ENCODE measurements at regions not wholly inside any gene's neighbourhood (a gene's known extent, or its start where the extent isn't known, plus 50 kb on each side); places are given as distances from the start of the nearest gene placed in this dataset.

DNA sequence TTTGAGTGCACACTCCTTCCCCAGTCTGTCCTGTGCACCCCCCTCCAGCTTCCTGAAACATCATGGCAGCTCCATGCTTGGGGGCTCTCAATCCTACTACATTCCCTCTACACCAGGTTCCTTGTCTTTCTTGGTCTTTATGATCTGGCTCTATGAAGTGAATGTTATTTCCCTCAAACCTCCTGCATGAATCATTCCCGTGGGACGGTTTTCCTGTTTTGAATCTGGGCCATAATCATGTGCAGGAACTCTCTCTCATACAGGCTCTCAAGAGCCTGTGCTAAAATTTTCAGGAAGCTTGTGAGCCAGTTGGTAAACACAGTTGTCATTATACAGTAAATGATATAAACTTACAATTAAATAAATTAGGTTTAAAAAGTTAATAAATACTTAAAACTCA lies 89.8 kb upstream of the KCNE2 start:
- Histone ChIP-seq H3K4me3 (no peak overlapping the region), H3K4me1 (no peaks in the 10 kb centered on the region), H3K27me3 (no peaks in the 10 kb centered on the region), H3K9me3 (no peaks in the 10 kb centered on the region), H3K36me3 (ENCODE audit: low read depth, missing control alignments) (no peaks in the 10 kb centered on the region), H3K27ac (no peak overlapping the region)
- no peak for TF ChIP-seq POLR2A (IDR thresholded peaks at IDR 0.05)
- TF ChIP-seq, protein P1, sequence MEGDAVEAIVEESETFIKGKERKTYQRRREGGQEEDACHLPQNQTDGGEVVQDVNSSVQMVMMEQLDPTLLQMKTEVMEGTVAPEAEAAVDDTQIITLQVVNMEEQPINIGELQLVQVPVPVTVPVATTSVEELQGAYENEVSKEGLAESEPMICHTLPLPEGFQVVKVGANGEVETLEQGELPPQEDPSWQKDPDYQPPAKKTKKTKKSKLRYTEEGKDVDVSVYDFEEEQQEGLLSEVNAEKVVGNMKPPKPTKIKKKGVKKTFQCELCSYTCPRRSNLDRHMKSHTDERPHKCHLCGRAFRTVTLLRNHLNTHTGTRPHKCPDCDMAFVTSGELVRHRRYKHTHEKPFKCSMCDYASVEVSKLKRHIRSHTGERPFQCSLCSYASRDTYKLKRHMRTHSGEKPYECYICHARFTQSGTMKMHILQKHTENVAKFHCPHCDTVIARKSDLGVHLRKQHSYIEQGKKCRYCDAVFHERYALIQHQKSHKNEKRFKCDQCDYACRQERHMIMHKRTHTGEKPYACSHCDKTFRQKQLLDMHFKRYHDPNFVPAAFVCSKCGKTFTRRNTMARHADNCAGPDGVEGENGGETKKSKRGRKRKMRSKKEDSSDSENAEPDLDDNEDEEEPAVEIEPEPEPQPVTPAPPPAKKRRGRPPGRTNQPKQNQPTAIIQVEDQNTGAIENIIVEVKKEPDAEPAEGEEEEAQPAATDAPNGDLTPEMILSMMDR (IDR thresholded peaks at IDR 0.05), result no peak
- WGBS, 2 donors, result 47 to 72% methylated on average over 2 of the region's 2 CpGs
- no peak for DNase-seq
- intact Hi-C loops (cut with DNase I; ENCODE audit: low total_unique reads), result no loop called here

- Histone ChIP-seq H3K27me3 (no peaks in the 10 kb centered on the region), H3K27ac (no peak overlapping the region), H3K36me3 (ENCODE audit: low read depth, missing control alignments) (no peaks in the 10 kb centered on the region), H3K4me3 (no peak overlapping the region), H3K9me3 (no peaks in the 10 kb centered on the region), H3K4me1 (no peaks in the 10 kb centered on the region)
- intact Hi-C loops (cut with DNase I; ENCODE audit: low total_unique reads), result no loop called here
- no peak for DNase-seq
- TF ChIP-seq POLR2A (IDR thresholded peaks at IDR 0.05), result no peak
- TF ChIP-seq, protein P1 (IDR thresholded peaks at IDR 0.05), result no peak
- WGBS, 2 donors, result 76 to 94% methylated on average over 5 of the region's 5 CpGs
Observed at GRCh38 chr21:34276711-34277425, 86.9 kb upstream of the KCNE2 start.

- H3K36me3 ChIP-seq (ENCODE audit: low read depth, missing control alignments), result no peaks in the 10 kb centered on the region
- H3K4me1 ChIP-seq, result no peaks in the 10 kb centered on the region
- H3K9me3 ChIP-seq, result no peaks in the 10 kb centered on the region
- H3K4me3 ChIP-seq, result no peak overlapping the region
- no peak for TF ChIP-seq POLR2A (IDR thresholded peaks at IDR 0.05)
- TF ChIP-seq, protein P1 (IDR thresholded peaks at IDR 0.05), result no peak
- DNase-seq, result no peak
- H3K27me3 ChIP-seq, result no peaks in the 10 kb centered on the region
- WGBS, 2 donors, result 88 to 93% methylated on average over 3 of the region's 3 CpGs
- no peak overlapping the region for H3K27ac ChIP-seq
- intact Hi-C loops (cut with DNase I; ENCODE audit: low total_unique reads), result no loop called here
Observed at GRCh38 chr21:34278451-34278850, 85.4 kb upstream of the KCNE2 start.

DNA sequence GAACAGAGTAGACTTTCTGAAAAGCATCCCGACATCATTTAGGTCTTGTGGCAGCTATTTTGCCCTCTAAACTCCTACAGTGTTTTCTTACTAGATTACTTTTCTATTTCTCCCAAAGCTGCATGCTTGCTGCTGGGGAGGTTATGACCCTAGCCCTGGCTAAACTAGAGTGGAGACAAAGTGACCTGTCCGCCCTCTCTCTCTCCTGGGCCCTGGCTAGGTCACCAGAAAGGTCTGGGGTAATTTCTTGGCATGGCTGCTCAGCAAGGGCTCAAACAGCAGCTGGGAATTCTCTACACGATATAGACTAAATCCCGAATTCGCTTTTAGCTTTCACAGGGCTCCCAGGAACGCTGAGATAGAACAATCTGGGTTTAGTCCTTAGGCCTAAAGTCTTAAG lies 84.5 kb upstream of the KCNE2 start:
- Histone ChIP-seq H3K27ac (no peak overlapping the region), H3K36me3 (ENCODE audit: low read depth, missing control alignments) (no peaks in the 10 kb centered on the region), H3K4me1 (no peaks in the 10 kb centered on the region), H3K9me3 (no peaks in the 10 kb centered on the region), H3K4me3 (no peak overlapping the region), H3K27me3 (no peaks in the 10 kb centered on the region)
- 86 to 87% methylated on average over 6 of the region's 6 CpGs for WGBS, 2 donors
- DNase-seq, result no peak
- TF ChIP-seq, protein P1 (IDR thresholded peaks at IDR 0.05), result no peak
- no peak for TF ChIP-seq POLR2A (IDR thresholded peaks at IDR 0.05)
- intact Hi-C loops (cut with DNase I; ENCODE audit: low total_unique reads), result no loop called here

DNA sequence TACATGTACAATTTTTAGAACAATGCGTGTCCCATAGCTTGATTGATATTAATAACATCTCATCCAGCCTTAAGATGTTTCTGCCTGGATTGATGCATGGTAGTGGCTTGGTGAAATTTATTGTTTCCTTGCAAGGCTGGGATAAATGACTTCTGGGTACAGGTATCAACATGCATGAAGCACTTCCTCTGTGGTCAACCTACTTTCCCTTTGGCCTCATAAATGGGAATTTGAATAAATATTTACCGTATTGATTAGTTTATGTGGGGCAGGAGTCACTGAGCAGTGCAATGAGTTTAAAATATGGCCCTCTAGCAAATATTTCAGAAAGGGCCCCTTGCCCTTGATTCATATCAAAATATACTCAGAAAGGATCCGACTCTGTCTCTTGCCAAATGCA lies 83.9 kb upstream of the KCNE2 start:
- no peak overlapping the region for H3K27ac ChIP-seq
- no peaks in the 10 kb centered on the region for H3K9me3 ChIP-seq
- intact Hi-C loops (cut with DNase I; ENCODE audit: low total_unique reads), result no loop called here
- no peaks in the 10 kb centered on the region for H3K27me3 ChIP-seq
- no peak overlapping the region for H3K4me3 ChIP-seq
- WGBS, 2 donors, result 72 to 75% methylated on average over 3 of the region's 3 CpGs
- no peaks in the 10 kb centered on the region for H3K36me3 ChIP-seq (ENCODE audit: low read depth, missing control alignments)
- TF ChIP-seq, protein P1 (IDR thresholded peaks at IDR 0.05), result no peak
- no peak for TF ChIP-seq POLR2A (IDR thresholded peaks at IDR 0.05)
- H3K4me1 ChIP-seq, result no peaks in the 10 kb centered on the region
- no peak for DNase-seq
